ENCODE measurements at regions not wholly inside any gene's neighbourhood (a gene's known extent, or its start where the extent isn't known, plus 50 kb on each side); places are given as distances from the start of the nearest gene placed in this dataset.

DNA sequence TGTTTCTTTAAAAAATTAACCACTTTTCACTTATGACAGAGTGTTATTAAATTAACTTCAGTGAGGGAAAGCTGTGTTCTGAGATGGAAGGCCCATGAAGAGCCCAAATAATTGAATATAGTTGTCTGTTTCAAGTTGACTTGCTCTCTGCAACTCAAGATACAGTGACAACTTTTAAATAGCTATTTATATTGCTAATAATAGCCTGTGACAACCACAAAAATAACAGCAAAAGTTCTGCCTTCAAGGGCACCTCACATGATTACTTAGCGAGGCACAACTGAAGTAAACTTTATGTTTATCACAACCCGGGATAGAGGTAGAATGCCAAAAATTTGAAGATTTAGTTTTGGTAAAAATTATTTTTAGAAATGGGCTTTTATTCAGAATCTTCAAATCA lies 167.3 kb upstream of the SCN7A start:
- TF ChIP-seq, protein P1, sequence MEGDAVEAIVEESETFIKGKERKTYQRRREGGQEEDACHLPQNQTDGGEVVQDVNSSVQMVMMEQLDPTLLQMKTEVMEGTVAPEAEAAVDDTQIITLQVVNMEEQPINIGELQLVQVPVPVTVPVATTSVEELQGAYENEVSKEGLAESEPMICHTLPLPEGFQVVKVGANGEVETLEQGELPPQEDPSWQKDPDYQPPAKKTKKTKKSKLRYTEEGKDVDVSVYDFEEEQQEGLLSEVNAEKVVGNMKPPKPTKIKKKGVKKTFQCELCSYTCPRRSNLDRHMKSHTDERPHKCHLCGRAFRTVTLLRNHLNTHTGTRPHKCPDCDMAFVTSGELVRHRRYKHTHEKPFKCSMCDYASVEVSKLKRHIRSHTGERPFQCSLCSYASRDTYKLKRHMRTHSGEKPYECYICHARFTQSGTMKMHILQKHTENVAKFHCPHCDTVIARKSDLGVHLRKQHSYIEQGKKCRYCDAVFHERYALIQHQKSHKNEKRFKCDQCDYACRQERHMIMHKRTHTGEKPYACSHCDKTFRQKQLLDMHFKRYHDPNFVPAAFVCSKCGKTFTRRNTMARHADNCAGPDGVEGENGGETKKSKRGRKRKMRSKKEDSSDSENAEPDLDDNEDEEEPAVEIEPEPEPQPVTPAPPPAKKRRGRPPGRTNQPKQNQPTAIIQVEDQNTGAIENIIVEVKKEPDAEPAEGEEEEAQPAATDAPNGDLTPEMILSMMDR (IDR thresholded peaks at IDR 0.05) = no peak
- Histone ChIP-seq H3K27ac (no peak overlapping the region), H3K27me3 (replicated peaks; ENCODE audit: insufficient read depth) (no peaks in the 10 kb centered on the region), H3K9me3 (no peaks in the 10 kb centered on the region), H3K36me3 (no peaks in the 10 kb centered on the region), H3K4me1 (ENCODE audit: control insufficient read depth in 1 of 2, low read depth in 2 of 2) (no peaks in the 10 kb centered on the region), H3K4me3 (no peak overlapping the region)
- no peak for ATAC-seq (ENCODE audit: insufficient number of reproducible peaks, low FRiP score, low read depth)
- no peak for DNase-seq (ENCODE audit: low spot score)

DNA sequence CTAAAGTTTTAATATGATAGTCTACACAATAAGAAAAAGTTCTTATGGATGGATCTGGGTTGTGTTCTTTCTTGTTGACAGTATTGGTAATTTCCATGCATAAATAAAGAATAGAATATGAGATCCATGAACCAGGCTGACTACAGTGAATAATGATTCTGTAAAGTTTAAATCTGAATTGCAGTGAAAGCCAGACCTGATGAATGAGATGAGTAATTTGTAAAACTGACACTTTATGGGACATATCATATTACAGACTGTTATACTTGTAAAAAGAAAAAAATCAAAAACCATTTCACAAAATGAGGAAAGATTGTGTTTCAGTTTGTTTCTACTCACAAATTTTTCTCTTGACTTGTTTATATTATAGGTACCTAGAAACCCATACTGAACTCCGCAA lies 164.9 kb upstream of the SCN7A start:
- Histone ChIP-seq H3K4me1 (ENCODE audit: control insufficient read depth in 1 of 2, low read depth in 2 of 2) (no peaks in the 10 kb centered on the region), H3K36me3 (no peaks in the 10 kb centered on the region), H3K27me3 (replicated peaks; ENCODE audit: insufficient read depth) (no peaks in the 10 kb centered on the region), H3K4me3 (no peak overlapping the region), H3K9me3 (no peaks in the 10 kb centered on the region), H3K27ac (no peak overlapping the region)
- ATAC-seq (ENCODE audit: insufficient number of reproducible peaks, low FRiP score, low read depth) (no peak), DNase-seq (ENCODE audit: low spot score) (no peak)
- TF ChIP-seq, protein P1 (IDR thresholded peaks at IDR 0.05) = no peak

DNA sequence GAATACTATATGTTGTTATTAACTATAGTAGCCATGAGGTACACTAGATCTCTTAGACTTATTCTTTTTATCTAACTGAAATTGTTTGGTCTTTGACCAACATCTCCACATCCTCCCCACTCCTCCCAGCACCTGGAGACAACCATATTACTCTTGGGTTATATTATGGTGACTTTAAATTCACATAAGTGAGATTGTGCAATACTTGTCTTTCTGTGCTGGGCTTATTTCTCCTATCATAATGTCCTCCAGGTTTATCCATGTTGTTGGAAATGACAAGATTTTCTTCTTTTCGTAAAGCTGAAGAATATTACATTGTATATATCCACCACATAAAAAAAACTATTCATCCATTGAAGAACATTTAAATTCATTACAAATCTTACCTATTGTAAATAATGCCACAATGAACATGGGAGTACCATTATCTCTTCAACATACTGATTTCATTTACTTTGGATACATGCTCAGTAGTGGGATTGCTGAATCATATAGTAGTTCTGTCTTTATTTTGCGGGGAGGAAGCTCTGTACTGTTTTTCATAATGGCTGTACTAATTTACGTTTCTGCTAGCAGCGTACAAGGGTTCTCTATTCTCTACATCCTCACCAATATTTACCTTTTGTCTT lies 159.2 kb upstream of the SCN7A start:
- Histone ChIP-seq H3K27me3 (replicated peaks; ENCODE audit: insufficient read depth) (no peaks in the 10 kb centered on the region), H3K4me1 (ENCODE audit: control insufficient read depth in 1 of 2, low read depth in 2 of 2) (no peaks in the 10 kb centered on the region), H3K27ac (no peak overlapping the region), H3K4me3 (no peak overlapping the region), H3K9me3 (no peaks in the 10 kb centered on the region), H3K36me3 (no peaks in the 10 kb centered on the region)
- TF ChIP-seq, protein P1 (IDR thresholded peaks at IDR 0.05) = no peak
- DNase-seq (ENCODE audit: low spot score) (no peak), ATAC-seq (ENCODE audit: insufficient number of reproducible peaks, low FRiP score, low read depth) (no peak)

DNA sequence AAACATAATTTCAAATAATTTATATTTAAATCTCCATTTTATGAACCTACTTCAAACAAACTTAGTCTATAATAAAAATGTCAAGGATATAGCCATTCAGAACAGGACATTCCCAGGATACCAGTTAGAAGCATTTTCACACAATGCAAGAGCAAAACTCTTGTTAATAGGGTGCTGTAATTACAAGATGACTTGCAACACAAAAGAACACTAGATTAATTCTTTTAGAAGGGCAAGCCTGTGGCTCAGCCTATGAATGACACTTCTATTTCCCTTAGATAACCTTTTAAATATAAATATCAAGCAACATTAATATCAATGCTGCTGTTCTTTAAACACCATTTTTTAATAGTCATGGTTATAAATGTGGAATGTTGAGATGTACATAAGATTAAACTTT lies 157.9 kb upstream of the SCN7A start:
- DNase-seq (ENCODE audit: low spot score) (no peak), ATAC-seq (ENCODE audit: insufficient number of reproducible peaks, low FRiP score, low read depth) (no peak)
- Histone ChIP-seq H3K36me3 (no peaks in the 10 kb centered on the region), H3K4me1 (ENCODE audit: control insufficient read depth in 1 of 2, low read depth in 2 of 2) (no peaks in the 10 kb centered on the region), H3K9me3 (no peaks in the 10 kb centered on the region), H3K27ac (no peak overlapping the region), H3K27me3 (replicated peaks; ENCODE audit: insufficient read depth) (no peaks in the 10 kb centered on the region), H3K4me3 (no peak overlapping the region)
- TF ChIP-seq, protein P1 (IDR thresholded peaks at IDR 0.05) = no peak

DNA sequence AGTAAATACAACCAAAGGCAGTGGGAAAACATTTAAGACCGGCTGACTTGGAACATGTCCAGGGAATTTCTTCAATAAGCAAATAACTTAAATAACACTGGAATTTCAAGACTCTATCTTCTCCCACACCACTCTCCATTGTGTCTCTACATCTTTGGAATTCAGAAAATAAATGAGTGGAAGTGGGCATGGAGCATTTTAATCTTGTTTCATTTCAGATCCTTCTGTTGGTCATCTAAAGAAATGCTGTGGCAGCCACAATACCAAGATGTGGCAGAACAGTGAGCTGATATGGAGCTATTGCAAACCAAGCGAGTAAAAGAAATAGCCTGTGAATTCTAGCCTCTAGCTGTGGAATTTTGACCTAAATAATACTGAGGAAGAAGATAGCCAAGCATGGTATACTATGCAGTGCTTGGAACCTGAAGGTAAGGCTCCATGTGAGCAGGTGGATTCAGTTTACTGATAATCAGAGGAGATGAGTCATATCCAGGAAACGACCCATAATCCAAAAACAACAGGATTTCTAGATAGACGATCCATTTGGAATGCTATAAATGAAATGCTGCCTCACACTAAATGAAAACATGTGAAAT lies 157.1 kb upstream of the SCN7A start:
- TF ChIP-seq, protein P1 (IDR thresholded peaks at IDR 0.05) = no peak
- ATAC-seq (ENCODE audit: insufficient number of reproducible peaks, low FRiP score, low read depth) (no peak), DNase-seq (ENCODE audit: low spot score) (no peak)
- H3K4me1 ChIP-seq (ENCODE audit: control insufficient read depth in 1 of 2, low read depth in 2 of 2) = no peaks in the 10 kb centered on the region
- no peaks in the 10 kb centered on the region for H3K27me3 ChIP-seq (replicated peaks; ENCODE audit: insufficient read depth)
- H3K4me3 ChIP-seq = no peak overlapping the region
- no peak overlapping the region for H3K27ac ChIP-seq
- H3K9me3 ChIP-seq = no peaks in the 10 kb centered on the region
- H3K36me3 ChIP-seq = no peaks in the 10 kb centered on the region
